Skin of body (tissue), 1 donor: ENCODE measurements at regions not wholly inside any gene's neighbourhood (a gene's known extent, or its start where the extent isn't known, plus 50 kb on each side); places are given as distances from the start of the nearest gene placed in this dataset.
"Not testable (repeated sequence)": the region's sequence is repeated elsewhere in the genome, so short reads cannot be mapped to it uniquely, and the experiment has no call there.

ENCODE experiments used
- DNase-seq: peaks from one replicate; lab custom pipeline; 2025; lab: John Stamatoyannopoulos, UW

GRCh38 chr10:63919575-63920279 lies 398.5 kb downstream of the REEP3 start:
- no peak for DNase-seq

- no peak for DNase-seq
These were observed 399.7 kb downstream of the REEP3 start for GRCh38 chr10:63920926-63921325.

DNA sequence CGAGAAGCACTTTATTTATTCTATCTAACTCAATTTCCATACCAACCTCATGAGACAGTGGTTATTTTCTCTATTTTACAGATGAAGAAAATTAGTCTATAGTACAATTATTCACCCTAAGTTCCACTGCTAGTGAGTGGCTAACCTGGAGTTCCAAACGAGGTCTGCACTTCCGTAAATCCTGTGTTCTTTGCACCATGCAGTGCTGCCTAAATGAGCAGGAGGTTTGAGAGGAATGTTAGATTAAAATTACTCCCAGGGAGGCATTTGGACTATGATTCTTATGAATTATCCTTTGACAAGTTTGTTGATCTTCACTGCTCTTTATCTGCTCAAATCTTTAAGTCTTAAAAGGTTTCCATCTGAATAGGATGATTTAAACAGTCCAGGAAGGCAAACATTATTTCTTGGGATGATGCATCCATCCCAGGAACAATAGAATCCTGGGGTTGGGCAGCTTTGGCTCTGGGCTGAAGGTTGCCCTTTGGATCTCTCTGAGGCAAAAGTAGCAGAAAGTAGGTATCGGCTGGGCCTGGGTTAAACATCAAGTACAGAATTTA lies 400.8 kb downstream of the REEP3 start:
- no peak for DNase-seq

DNA sequence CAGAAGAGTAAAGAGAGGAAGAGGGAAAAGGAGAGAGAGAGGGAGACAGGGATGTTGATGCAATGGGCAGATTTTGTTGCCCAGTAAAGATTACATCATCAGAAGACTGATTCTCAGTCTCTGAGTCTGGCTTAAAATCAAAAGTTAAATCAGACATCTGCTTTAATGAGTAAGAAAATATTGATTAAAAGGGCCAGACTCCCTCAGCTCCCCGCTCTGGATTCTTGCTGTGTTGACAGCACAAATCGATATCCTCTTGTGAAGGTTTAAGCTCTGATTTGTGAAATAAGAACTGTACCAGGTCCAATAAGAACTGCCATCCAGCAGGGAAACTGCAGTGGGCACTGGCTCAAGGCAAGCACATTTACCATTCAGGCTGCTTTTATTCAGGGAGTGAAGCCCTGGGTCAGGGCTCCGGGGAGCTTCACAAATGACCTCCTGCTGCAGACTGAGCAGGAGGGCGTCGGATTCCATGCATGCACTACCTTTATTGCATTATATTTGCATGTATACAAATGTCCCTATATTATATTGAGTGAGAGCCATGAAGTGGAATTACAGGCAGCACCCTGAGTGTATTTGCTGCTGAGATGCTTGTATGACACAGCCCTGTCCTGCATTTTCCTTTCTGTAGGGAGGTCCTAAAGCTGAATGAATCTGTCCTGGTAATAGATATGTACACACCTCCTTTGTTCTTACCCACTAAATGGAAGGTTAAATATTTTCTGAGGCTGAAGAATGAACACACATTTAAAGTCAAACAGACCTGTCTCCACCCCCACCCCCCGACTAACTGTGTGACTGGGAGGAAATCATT lies 401.5 kb downstream of the REEP3 start:
- no peak for DNase-seq

- no peak for DNase-seq
These were observed 408.7 kb downstream of the REEP3 start for GRCh38 chr10:63929831-63930467.

- no peak for DNase-seq
These were observed 409.4 kb downstream of the REEP3 start for GRCh38 chr10:63930584-63930983.

GRCh38 chr10:63935705-63936104 lies 414.5 kb downstream of the REEP3 start:
- no peak for DNase-seq

GRCh38 chr10:63940277-63940922 lies 419.2 kb downstream of the REEP3 start:
- no peak for DNase-seq

- no peak for DNase-seq
These were observed 443.2 kb downstream of the REEP3 start for GRCh38 chr10:63964406-63964805.

GRCh38 chr10:63965846-63966245 lies 444.6 kb downstream of the REEP3 start:
- peak; percentile 51 for DNase-seq

DNA sequence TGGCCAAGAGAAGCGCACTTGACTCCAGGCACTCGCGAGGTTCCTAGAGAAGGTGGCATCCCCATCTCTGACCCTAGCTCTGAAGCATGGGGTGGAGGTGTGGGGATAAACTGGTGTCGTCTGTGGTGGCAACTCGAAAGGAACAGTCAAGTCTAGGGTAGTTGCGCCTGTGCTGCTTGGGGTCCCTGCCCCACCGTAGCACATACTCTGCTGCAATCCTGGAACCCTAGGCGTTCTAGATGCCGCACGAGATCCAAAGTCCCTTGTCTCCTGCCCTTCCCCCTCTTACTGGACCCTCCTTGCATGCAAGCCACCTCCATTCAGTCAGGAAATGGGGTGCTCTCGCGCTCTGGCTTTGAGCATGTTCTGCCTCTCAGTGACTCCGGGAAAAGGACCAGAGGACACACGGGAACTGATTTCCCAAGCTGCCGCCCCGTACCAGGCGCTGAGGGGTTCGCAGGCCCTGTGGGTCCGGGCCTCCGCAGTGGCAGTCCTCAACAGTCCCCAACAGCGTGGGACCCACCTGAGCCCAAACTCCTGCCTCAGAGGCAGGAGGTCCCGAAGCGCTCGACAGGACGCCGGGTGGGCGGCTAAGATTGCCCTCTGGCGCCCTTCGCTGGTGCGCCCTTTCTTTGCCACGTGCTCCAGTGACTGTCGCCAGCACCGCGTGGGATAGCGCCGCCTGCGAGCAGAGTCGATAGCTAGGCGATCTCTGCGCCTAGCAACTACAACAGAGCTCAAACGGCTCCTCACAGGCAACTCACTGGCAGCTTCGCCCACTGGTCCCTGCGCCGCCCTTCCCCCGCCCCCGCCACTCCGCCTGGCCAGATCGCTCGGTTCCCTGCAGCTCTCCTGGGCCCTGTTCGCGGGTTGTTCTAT lies 452.0 kb downstream of the REEP3 start:
- no peak for DNase-seq

DNA sequence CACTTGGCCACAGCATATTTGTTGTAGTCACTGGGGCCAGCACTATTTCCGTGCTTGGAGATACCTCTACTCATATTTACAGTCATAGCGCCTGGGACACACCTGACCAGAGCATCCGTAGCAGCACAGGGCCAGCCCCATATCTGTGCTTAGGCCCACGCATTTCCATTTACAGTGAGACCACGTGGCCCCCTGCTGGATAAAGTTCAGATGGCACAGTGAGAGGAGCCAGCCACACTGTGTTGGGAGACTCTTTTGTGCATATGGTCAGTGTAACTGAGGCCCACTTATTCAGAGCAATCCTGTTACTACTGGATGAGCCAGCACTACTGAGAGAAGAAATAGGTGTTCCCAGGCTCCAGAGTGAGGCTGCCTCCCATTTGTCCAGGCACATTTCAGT lies 455.3 kb downstream of the REEP3 start:
- no peak for DNase-seq

GRCh38 chr10:63977329-63977923 lies 456.2 kb downstream of the REEP3 start:
- DNase-seq: no peak

GRCh38 chr10:63980870-63981269 lies 459.7 kb downstream of the REEP3 start:
- not testable (repeated sequence) for DNase-seq

DNA sequence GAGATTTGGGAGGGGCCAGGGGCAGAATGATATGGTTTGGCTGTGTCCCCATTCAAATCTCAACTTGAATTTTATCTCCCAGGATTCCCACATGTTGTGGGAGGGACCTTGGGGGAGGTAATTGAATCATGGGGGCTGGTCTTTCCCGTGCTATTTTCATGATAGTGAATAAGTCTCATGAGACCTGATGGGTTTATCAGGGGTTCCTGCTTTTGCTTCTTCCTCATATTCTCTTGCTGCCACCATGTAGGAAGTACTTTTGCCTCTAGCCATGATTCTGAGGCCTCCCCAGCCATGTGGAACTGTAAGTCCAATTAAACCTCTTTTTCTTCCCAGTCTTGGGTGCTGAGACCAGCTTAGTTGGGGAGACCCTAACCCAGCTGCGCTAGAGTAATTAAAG lies 462.9 kb downstream of the REEP3 start:
- not testable (repeated sequence) for DNase-seq

DNA sequence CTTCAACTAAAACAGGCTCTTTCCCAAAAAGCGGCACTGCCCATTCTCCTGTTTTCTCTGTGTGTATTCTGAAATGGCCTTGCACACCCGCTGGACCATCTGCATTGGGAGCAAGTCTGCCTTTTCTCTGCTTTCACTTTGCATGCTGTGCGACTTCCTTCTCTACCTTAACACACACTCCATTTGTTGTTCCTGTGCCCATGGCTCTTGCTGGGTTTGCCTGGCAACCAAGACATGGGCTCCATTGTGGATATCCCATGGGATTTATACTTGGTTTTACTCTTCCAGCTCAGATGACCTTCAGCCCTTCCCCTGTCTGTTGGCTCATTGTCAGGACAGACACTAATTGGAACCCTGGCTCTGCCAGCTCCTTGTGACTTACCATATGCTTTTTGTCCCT lies 465.3 kb downstream of the REEP3 start:
- no peak for DNase-seq

- no peak for DNase-seq
These were observed 466.0 kb downstream of the REEP3 start for GRCh38 chr10:63987212-63987611.

DNA sequence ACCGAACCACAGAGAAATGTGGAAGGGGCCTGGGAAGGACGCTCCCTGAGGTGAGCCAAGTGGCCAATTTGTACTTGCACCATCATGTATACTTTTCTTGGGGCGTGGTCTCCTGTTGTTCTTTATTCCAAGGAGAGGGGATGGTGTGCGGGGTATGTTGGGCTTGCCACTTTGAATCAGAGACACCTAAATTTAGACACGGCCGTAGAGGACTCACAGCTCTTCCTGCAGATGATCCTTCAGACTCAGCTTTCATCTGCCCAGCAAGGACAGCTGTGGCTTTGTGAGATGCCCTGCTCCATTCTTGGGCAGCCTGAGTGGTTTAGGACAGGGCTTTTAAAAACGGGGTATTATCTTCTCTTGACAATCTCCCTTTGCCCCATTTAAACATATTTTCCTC lies 473.2 kb downstream of the REEP3 start:
- DNase-seq: no peak

DNA sequence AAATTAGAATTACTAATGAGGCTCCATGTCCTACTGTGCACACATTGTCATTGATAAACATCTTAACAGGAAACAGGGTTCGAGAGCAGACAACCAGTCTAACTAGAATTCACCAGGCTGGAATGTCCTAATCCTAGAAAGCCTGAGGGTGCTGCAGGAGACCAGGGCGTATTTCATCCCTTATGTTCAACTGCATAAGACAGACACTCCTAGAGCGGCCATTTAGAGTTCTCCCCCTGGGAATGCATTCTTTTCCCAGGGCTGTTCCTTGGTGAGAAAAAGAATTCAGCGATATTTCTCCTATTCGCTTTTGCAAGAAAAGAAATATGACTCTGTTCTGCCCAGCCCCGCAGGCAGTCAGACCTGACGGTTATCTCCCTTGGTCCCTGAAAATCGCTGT lies 486.0 kb downstream of the REEP3 start:
- no peak for DNase-seq

DNA sequence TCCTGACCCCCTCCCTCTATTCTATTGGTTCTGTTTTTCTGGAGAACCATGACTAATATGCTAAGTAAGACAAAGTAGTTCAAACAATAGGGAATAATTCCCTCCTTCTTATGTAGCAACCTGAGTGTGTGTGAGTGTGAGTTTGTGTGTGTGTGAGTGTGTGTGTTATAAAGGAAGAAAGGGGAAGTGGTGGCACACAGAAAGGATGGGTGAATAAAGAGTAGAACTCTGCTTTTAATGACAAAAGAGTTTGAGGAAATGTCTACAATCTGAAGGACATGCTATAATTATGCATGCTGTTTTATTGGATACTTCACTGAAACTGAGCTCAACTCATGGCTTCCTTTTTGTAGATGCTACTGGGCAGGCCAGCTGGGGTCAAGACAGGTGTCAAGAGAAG lies 489.5 kb downstream of the REEP3 start:
- no peak for DNase-seq
